Activated CD4-positive, alpha-beta T cell treated with anti-CD3 and anti-CD28 coated beads for 48 hours (primary cell): ENCODE measurements at regions not wholly inside any gene's neighbourhood (a gene's known extent, or its start where the extent isn't known, plus 50 kb on each side); places are given as distances from the start of the nearest gene placed in this dataset.

Experiments used
- DNase-seq: peaks from one replicate; pipeline ENCODE4 v3.0.0-alpha.2; 2020

GRCh38 chr4:14865031-14865366 is 137.3 kb upstream of the CPEB2 start:
- no peak for DNase-seq

- DNase-seq, result no peak
Measured at GRCh38 chr4:14865804-14866203, 136.5 kb upstream of the CPEB2 start.

- DNase-seq, result no peak
Measured at GRCh38 chr4:14867847-14868246, 134.4 kb upstream of the CPEB2 start.

- no peak for DNase-seq
Measured at GRCh38 chr4:14868426-14869395, 133.6 kb upstream of the CPEB2 start.

GRCh38 chr4:14871676-14872430 is 130.4 kb upstream of the CPEB2 start:
- peak; percentile 43 for DNase-seq

GRCh38 chr4:14874990-14875389 is 127.3 kb upstream of the CPEB2 start:
- DNase-seq, result no peak

GRCh38 chr4:14877246-14878225 is 124.7 kb upstream of the CPEB2 start:
- no peak for DNase-seq

- no peak for DNase-seq
Measured at GRCh38 chr4:14878681-14879080, 123.6 kb upstream of the CPEB2 start.

- no peak for DNase-seq
Measured at GRCh38 chr4:14879683-14880082, 122.6 kb upstream of the CPEB2 start.

- DNase-seq, result no peak
Measured at GRCh38 chr4:14880805-14881204, 121.5 kb upstream of the CPEB2 start.

GRCh38 chr4:14883166-14883565 is 119.1 kb upstream of the CPEB2 start:
- no peak for DNase-seq

GRCh38 chr4:14883661-14884060 is 118.6 kb upstream of the CPEB2 start:
- no peak for DNase-seq

GRCh38 chr4:14887842-14888433 is 114.3 kb upstream of the CPEB2 start:
- DNase-seq, result no peak

- no peak for DNase-seq
Measured at GRCh38 chr4:14888790-14889572, 113.3 kb upstream of the CPEB2 start.

- no peak for DNase-seq
Measured at GRCh38 chr4:14892563-14892962, 109.7 kb upstream of the CPEB2 start.

GRCh38 chr4:14893713-14894112 is 108.6 kb upstream of the CPEB2 start:
- no peak for DNase-seq

- no peak for DNase-seq
Measured at GRCh38 chr4:14894392-14895292, 107.6 kb upstream of the CPEB2 start.

- no peak for DNase-seq
Measured at GRCh38 chr4:14896656-14897175, 105.6 kb upstream of the CPEB2 start.

GRCh38 chr4:14897217-14897616 is 105.1 kb upstream of the CPEB2 start:
- DNase-seq, result no peak

- DNase-seq, result no peak
Measured at GRCh38 chr4:14898989-14899388, 103.3 kb upstream of the CPEB2 start.
